Psoas muscle (tissue), 7 donors: ENCODE measurements at regions not wholly inside any gene's neighbourhood (a gene's known extent, or its start where the extent isn't known, plus 50 kb on each side); places are given as distances from the start of the nearest gene placed in this dataset.
A peak's percentile ranks its signal among the peaks of the same experiment; 100 is the strongest.

Experiments
- ATAC-seq, 4 donors: fragments of 200-7000 bp; cut with Tn5 transposase; one replicate each; pipeline ENCODE4 v1.9.1; 2020; ENCODE audit warnings: moderate library complexity in 3 of 4, mild to moderate bottlenecking in 2 of 4
- DNase-seq, 2 donors: peaks; one replicate each; pipeline ENCODE4 v3.0.0-alpha.2; 2020
- H3K27ac ChIP-seq: fragments of 200-600 bp; one replicate; pipeline ENCODE4 v1.8.0; 2022
- H3K27me3 ChIP-seq, 3 donors: fragments of 200-600 bp in 1 of 3; one replicate each; pipeline versions ENCODE4 v1.6.1 to v1.8.0; 2013 to 2022; ENCODE audit warnings: low read length in 2 of 3, mild to moderate bottlenecking in 2 of 3, moderate library complexity in 1 of 3; ENCODE audit not compliant: insufficient read depth in 3 of 3
- H3K36me3 ChIP-seq, 2 donors: fragments of 200-600 bp in 1 of 2; one replicate each; pipeline versions ENCODE4 v1.6.1 to v1.8.0; 2013 to 2022; ENCODE audit warnings: low read depth in 1 of 2, mild to moderate bottlenecking in 1 of 2, moderate library complexity in 1 of 2; ENCODE audit not compliant: insufficient read depth in 1 of 2
- H3K4me1 ChIP-seq: fragments of 200-600 bp; one replicate; pipeline ENCODE4 v1.8.0; 2022
- H3K4me3 ChIP-seq: fragments of 200-600 bp; one replicate; pipeline ENCODE4 v1.8.0; 2022; ENCODE audit warnings: mild to moderate bottlenecking
- H3K9me3 ChIP-seq: fragments of 200-600 bp; one replicate; pipeline ENCODE4 v1.8.0; 2022
- WGBS, 3 donors: extraction: QIAGEN DNeasy Blood & Tissue Kit; methylation state at CpG; one replicate each; pipeline versions ENCODE4 v1.1.6 to v1.1.7; 2013; 5-methylcytosine and 5-hydroxymethylcytosine counted together
- intact Hi-C, 2 donors: fragments of 100-400 bp; cut with DNase I; formaldehyde crosslinking; loops; one replicate each; pipeline versions ENCODE4 v1.11.0 to v1.14.2; 2022
- TF ChIP-seq, protein P1 (sequence below): fragments of 200-600 bp; IDR thresholded peaks from one replicate; pipeline ENCODE4 v1.8.0; 2022; ENCODE audit warnings: antibody characterized with exemption
- donor health status: healthy with polysubstance abuse.
- donor health status: DM: no; HTN: no; CAD: no; lungs with moderate emphysema.
- donor health status: Bipolar disorder and iron deficiency.
- donor health status: healthy.
- donor health status: DM: yes; HTN: yes; CAD: no.
- donor health status: DM: no; HTN: no; CAD: no.
- donor health status: DM: yes; HTN: yes; CAD: no.

GRCh38 chr2:239762106-239762505 lies 263.0 kb downstream of the NDUFA10 start:
- ATAC-seq = no peak
- Histone ChIP-seq H3K4me3 (no peak overlapping the region), H3K9me3 (no peaks in the 10 kb centered on the region), H3K4me1 (peaks cover 5% of the 10 kb centered on the region), H3K27me3 (no peaks in the 10 kb centered on the region), H3K36me3 (no peaks in the 10 kb centered on the region), H3K27ac (no peak overlapping the region)
- 85 to 98% (median 90%) methylated on average over 2 of the region's 2 CpGs for WGBS, 3 donors
- intact Hi-C loops = no loop called here
- DNase-seq = no peak
- TF ChIP-seq, protein P1, sequence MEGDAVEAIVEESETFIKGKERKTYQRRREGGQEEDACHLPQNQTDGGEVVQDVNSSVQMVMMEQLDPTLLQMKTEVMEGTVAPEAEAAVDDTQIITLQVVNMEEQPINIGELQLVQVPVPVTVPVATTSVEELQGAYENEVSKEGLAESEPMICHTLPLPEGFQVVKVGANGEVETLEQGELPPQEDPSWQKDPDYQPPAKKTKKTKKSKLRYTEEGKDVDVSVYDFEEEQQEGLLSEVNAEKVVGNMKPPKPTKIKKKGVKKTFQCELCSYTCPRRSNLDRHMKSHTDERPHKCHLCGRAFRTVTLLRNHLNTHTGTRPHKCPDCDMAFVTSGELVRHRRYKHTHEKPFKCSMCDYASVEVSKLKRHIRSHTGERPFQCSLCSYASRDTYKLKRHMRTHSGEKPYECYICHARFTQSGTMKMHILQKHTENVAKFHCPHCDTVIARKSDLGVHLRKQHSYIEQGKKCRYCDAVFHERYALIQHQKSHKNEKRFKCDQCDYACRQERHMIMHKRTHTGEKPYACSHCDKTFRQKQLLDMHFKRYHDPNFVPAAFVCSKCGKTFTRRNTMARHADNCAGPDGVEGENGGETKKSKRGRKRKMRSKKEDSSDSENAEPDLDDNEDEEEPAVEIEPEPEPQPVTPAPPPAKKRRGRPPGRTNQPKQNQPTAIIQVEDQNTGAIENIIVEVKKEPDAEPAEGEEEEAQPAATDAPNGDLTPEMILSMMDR = no peak

DNA sequence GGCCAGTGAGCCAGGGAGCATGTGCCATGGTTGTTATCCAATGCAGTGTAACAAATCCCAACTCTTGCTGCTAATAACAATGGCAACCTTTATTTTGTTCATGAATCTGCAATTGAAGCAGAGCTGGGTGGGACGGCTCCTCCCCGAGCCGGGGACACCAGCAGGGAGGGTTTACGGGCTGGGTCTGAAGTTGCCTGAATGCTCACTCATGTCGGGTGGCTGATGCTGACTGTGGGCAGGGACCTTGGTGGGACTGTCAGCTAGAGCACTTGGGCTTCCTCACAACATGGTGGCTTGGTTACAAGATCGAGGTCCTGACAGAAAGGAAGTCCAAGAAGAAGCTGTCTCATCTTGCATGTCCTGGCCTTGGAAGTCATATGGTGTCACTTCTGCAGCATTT lies 264.5 kb downstream of the NDUFA10 start:
- Histone ChIP-seq H3K4me1 (peaks cover 5% of the 10 kb centered on the region), H3K27ac (no peak overlapping the region), H3K4me3 (no peak overlapping the region), H3K36me3 (no peaks in the 10 kb centered on the region), H3K9me3 (no peaks in the 10 kb centered on the region), H3K27me3 (no peaks in the 10 kb centered on the region)
- intact Hi-C loops = no loop called here
- DNase-seq (no peak), ATAC-seq (no peak)
- TF ChIP-seq, protein P1 = no peak
- 92 to 94% (median 92%) methylated on average over 6 of the region's 6 CpGs for WGBS, 3 donors

GRCh38 chr2:239758279-239758877 lies 266.8 kb downstream of the NDUFA10 start:
- intact Hi-C loops = no loop called here
- TF ChIP-seq, protein P1 = no peak
- DNase-seq (peak in 1 of 2 donors; percentile 10), ATAC-seq (no peak)
- H3K27me3 ChIP-seq = no peaks in the 10 kb centered on the region
- 81 to 84% (median 81%) methylated on average over 18 of the region's 18 CpGs for whole genome bisulfite sequencing, 3 donors
- peaks cover under 1% of the 10 kb centered on the region for H3K4me1 ChIP-seq
- no peaks in the 10 kb centered on the region for H3K36me3 ChIP-seq
- no peak overlapping the region for H3K4me3 ChIP-seq
- H3K9me3 ChIP-seq = no peaks in the 10 kb centered on the region
- no peak overlapping the region for H3K27ac ChIP-seq

DNA sequence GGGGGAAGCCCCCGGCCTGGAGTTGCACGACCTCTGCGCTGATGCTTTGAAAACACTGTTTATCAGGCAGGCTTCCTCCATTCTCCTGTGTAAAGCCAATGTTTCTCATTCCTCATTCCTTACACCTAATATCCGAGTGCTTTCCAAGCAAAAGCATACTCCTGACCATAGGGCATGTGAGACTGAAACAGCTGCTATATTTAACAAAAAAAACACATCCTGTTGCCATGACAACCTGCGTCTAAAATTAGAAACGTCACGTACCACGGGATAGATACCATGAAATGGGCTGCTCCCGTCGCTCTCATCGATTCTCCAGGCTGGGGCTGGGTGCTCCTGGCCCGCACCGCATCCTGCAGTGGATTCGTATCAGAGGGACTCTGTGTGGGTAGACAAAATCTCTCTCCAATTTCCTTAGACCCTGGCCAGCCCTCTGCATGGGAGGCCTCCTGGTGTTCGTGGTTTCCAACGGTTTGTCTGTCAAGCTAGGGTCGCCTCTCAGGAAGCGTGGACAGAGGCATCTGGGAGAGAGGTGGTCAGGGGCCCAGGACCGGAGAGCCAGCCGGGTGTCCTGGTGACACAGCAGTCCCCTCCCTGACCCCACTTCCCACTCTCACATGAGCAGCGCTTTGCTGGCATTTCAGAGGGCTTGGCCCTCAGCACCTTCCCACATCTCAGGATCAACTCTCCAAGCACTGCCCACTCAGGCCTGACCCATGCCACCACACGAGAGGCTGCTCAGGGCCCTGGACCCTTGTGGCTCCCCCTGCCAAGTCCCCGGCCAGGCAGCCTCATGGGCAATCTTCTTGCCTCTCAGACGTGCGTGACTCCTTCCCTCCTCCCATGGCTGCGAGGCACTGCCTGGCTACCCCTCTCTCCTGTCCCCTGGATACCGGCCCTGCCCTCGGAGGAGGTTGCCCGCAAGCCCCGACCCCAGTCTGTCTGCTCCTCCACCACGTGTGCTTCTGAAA lies 268.1 kb downstream of the NDUFA10 start:
- Histone ChIP-seq H3K27me3 (no peaks in the 10 kb centered on the region), H3K36me3 (no peaks in the 10 kb centered on the region), H3K9me3 (no peaks in the 10 kb centered on the region), H3K4me3 (no peak overlapping the region), H3K4me1 (no peaks in the 10 kb centered on the region), H3K27ac (no peak overlapping the region)
- intact Hi-C loops = no loop called here
- TF ChIP-seq, protein P1 = no peak
- DNase-seq (no peak), ATAC-seq (no peak)
- WGBS, 3 donors = 53 to 63% (median 58%) methylated on average over 29 to 31 of the region's 31 CpGs
